ENCODE measurements at regions not wholly inside any gene's neighbourhood (a gene's known extent, or its start where the extent isn't known, plus 50 kb on each side); places are given as distances from the start of the nearest gene placed in this dataset.

- no peak for TF ChIP-seq CEBPZ (IDR thresholded peaks at IDR 0.05; ENCODE audit: low read length)
- TF ChIP-seq CEBPG (CRISPR knock-in tag; IDR thresholded peaks at IDR 0.05): no peak
- TF ChIP-seq ZNF883 (CRISPR knock-in tag; IDR thresholded peaks at IDR 0.05; ENCODE audit: not compliant biosample characterization): no peak
- TF ChIP-seq ZNF451 (CRISPR knock-in tag; IDR thresholded peaks at IDR 0.05): no peak
- TF ChIP-seq SUZ12 (IDR thresholded peaks at IDR 0.05; ENCODE audit: low read depth, low read length): no peak
- no peak for TF ChIP-seq GZF1 (CRISPR knock-in tag; IDR thresholded peaks at IDR 0.05)
- no peak for TF ChIP-seq ZFP36L1 (CRISPR knock-in tag; IDR thresholded peaks at IDR 0.05)
- TF ChIP-seq GLI4 (CRISPR knock-in tag; IDR thresholded peaks at IDR 0.05; ENCODE audit: borderline replicate concordance): no peak
- no peak for TF ChIP-seq SRSF4 (IDR thresholded peaks at IDR 0.05; ENCODE audit: low read depth, low read length, poor library complexity, severe bottlenecking)
- TF ChIP-seq, protein P1, sequence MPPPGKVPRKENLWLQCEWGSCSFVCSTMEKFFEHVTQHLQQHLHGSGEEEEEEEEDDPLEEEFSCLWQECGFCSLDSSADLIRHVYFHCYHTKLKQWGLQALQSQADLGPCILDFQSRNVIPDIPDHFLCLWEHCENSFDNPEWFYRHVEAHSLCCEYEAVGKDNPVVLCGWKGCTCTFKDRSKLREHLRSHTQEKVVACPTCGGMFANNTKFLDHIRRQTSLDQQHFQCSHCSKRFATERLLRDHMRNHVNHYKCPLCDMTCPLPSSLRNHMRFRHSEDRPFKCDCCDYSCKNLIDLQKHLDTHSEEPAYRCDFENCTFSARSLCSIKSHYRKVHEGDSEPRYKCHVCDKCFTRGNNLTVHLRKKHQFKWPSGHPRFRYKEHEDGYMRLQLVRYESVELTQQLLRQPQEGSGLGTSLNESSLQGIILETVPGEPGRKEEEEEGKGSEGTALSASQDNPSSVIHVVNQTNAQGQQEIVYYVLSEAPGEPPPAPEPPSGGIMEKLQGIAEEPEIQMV (CRISPR knock-in tag; IDR thresholded peaks at IDR 0.05; ENCODE audit: low read depth): no peak
- TF ChIP-seq MED13 (CRISPR knock-in tag; IDR thresholded peaks at IDR 0.05): no peak
- TF ChIP-seq NFRKB (IDR thresholded peaks at IDR 0.05): no peak
- TF ChIP-seq FOXK1 (CRISPR knock-in tag; IDR thresholded peaks at IDR 0.05; ENCODE audit: borderline replicate concordance, low read depth): no peak
- 11% methylated on average over 4 of the region's 4 CpGs for WGBS (ENCODE audit: low lambda C conversion rate)
- H3K4me3 ChIP-seq (replicated peaks in 1 of 3; ENCODE audit: insufficient read depth in 1 of 3, low read depth in 2 of 3, low read length in 3 of 3): no peak overlapping the region
- no peaks in the 10 kb centered on the region for H3K9me3 ChIP-seq (ENCODE audit: low read length)
- no peak overlapping the region for H3K4me2 ChIP-seq (ENCODE audit: low read depth, low read length)
- DNase-seq (ENCODE audit: low spot score) (no peak), FAIRE-seq (no peak), ATAC-seq (no peak)
- BruUV-seq (replicated peaks): no TSS peak
- CTCF ChIA-PET (ENCODE audit: low intra/inter-chr PET ratio, low total read pairs): no interaction called here
- H3K27me3 ChIP-seq (ENCODE audit: control insufficient read depth in 1 of 2, insufficient read depth in 2 of 2, low read length in 2 of 2): no peaks in the 10 kb centered on the region; a peak in 1 of 5 replicates
- intact Hi-C loops (cut with micrococcal nuclease; ENCODE audit: unreplicated experiment): no loop called here
- in situ Hi-C loops (cut with HindIII; ENCODE audit: extremely low pct_ligation_motif_present, low pct_unique_long_range_greater_than_20kb): no loop called here
- H2AFZ ChIP-seq (ENCODE audit: low read length): no peak overlapping the region
- no peaks in the 10 kb centered on the region for H4K20me1 ChIP-seq (ENCODE audit: insufficient read depth, low read length)
- H3K4me1 ChIP-seq (ENCODE audit: insufficient read depth, low read length): no peaks in the 10 kb centered on the region
- H3K36me3 ChIP-seq (replicated peaks in 1 of 2; ENCODE audit: control insufficient read depth in 1 of 2, insufficient read depth in 2 of 2, low read length in 2 of 2): no peaks in the 10 kb centered on the region
- H3K79me2 ChIP-seq (ENCODE audit: insufficient read depth, low read length): no peaks in the 10 kb centered on the region
- no peak overlapping the region for H3K27ac ChIP-seq (ENCODE audit: extremely low read length, insufficient read depth, low read length)
- no peak overlapping the region for H3K9ac ChIP-seq (ENCODE audit: insufficient read depth, low read depth, low read length)
- POLR2A ChIA-PET: no interaction called here
These were observed 115.0 kb downstream of the DNAJB9 start for GRCh38 chr7:108684629-108685028.
